ENCODE measurements at regions not wholly inside any gene's neighbourhood (a gene's known extent, or its start where the extent isn't known, plus 50 kb on each side); places are given as distances from the start of the nearest gene placed in this dataset.

- Histone ChIP-seq H3K36me3 (no peaks in the 10 kb centered on the region), H3K4me3 (no peak overlapping the region), H3K9me3 (no peaks in the 10 kb centered on the region), H3K27ac (no peak overlapping the region), H3K4me1 (no peaks in the 10 kb centered on the region), H3K27me3 (no peaks in the 10 kb centered on the region)
- intact Hi-C loops (cut with DNase I; ENCODE audit: low total_unique reads): no loop called here
- WGBS, 5 donors: 13 to 23% (median 17%) methylated on average over 5 of the region's 5 CpGs
- TF ChIP-seq POLR2A (IDR thresholded peaks at IDR 0.05) (no peak), CTCF (IDR thresholded peaks at IDR 0.05) (peak in 4 of 7 experiments; percentile 39 to 49 (median 44))
- DNase-seq: peak in 1 of 2 donors; percentile 53
These were observed 528.8 kb downstream of the CPS1 start for GRCh38 chr2:211085056-211085680.

DNA sequence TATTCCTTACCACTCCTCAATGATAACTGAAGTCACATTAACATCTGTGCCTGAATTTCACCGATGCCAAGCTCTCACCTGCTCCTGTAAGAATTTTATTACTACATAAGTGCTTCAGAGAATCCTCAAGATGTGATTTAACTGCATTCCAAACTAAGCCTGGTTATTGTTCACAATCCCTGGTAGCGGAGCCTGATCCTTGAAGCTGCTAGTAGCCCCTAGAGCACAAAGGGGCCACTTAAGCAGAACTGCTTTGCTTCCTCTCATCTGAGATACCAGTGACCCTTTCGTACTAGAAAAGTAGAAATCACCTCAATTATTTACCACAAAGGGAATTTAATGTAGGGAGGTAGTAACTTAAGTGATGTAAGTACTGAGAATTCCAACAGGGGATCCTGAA, 529.6 kb downstream of the CPS1 start:
- Histone ChIP-seq H3K36me3 (no peaks in the 10 kb centered on the region), H3K27me3 (no peaks in the 10 kb centered on the region), H3K4me1 (no peaks in the 10 kb centered on the region), H3K9me3 (no peaks in the 10 kb centered on the region), H3K4me3 (no peak overlapping the region), H3K27ac (no peak overlapping the region)
- no peak for DNase-seq
- WGBS, 5 donors: 77 to 88% (median 81%) methylated on average over 3 of the region's 3 CpGs
- TF ChIP-seq POLR2A (IDR thresholded peaks at IDR 0.05) (no peak), CTCF (IDR thresholded peaks at IDR 0.05) (no peak), POLR2AphosphoS5 (IDR thresholded peaks at IDR 0.05) (no peak), EP300 (IDR thresholded peaks at IDR 0.05) (no peak)
- intact Hi-C loops (cut with DNase I; ENCODE audit: low total_unique reads): no loop called here

DNA sequence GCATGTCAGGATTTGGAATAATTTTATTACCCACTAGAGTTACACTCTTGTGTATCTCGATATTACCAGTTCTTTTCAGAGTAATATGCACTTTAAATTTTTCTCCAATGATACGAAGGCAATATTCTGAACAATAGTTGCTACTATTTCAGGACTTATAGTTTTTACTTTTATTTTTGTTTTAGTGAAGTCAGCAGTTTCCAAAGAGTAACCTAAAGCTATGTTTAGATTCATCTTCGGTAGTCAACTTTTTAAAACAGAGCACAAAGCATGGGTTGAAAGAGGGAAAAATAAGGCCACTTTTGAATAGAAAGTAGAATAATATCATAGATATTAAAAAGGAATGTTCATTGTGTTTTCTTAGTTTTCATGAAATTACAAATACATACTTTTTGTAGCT, 532.7 kb downstream of the CPS1 start:
- Histone ChIP-seq H3K36me3 (no peaks in the 10 kb centered on the region), H3K27me3 (no peaks in the 10 kb centered on the region), H3K9me3 (no peaks in the 10 kb centered on the region), H3K27ac (no peak overlapping the region), H3K4me3 (no peak overlapping the region), H3K4me1 (no peaks in the 10 kb centered on the region)
- 74 to 85% (median 78%) methylated on average over 3 of the region's 3 CpGs for WGBS, 5 donors
- intact Hi-C loops (cut with DNase I; ENCODE audit: low total_unique reads): no loop called here
- no peak for DNase-seq
- TF ChIP-seq EP300 (IDR thresholded peaks at IDR 0.05) (no peak), POLR2AphosphoS5 (IDR thresholded peaks at IDR 0.05) (no peak), POLR2A (IDR thresholded peaks at IDR 0.05) (no peak), CTCF (IDR thresholded peaks at IDR 0.05) (no peak)

DNA sequence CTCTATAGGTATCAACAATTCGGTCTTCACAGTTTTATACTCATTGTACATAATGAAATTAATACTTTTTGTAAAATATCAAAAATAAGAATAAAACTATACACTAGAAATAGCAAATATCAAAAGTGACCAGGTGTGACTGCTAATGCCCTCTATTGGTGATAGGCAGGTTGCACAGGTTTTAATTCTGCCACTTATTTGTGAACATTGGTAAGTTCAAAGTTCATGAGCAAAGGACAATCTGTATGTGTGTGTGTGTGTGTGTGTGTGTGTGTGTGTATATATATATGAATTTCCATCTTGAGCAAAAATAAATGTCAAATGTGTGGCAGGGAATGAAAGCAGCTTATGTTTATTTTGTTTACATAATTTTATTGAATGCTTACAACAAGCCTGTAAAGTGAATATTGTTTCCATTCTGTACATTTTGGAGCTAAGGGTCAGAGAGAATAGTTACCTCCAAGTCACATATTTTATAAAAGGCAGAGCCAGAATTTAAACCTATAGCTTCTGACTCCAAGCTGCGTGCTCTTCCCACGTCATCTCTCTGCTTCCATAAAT, 537.4 kb downstream of the CPS1 start:
- intact Hi-C loops (cut with DNase I; ENCODE audit: low total_unique reads): no loop called here
- 82 to 95% (median 88%) methylated on average over 3 of the region's 3 CpGs for WGBS, 5 donors
- Histone ChIP-seq H3K36me3 (no peaks in the 10 kb centered on the region), H3K27me3 (no peaks in the 10 kb centered on the region), H3K4me3 (no peak overlapping the region), H3K4me1 (no peaks in the 10 kb centered on the region), H3K9me3 (no peaks in the 10 kb centered on the region), H3K27ac (no peak overlapping the region)
- DNase-seq: peak in 1 of 2 donors; percentile 15
- TF ChIP-seq POLR2AphosphoS5 (IDR thresholded peaks at IDR 0.05) (no peak), EP300 (IDR thresholded peaks at IDR 0.05) (no peak), POLR2A (IDR thresholded peaks at IDR 0.05) (no peak), CTCF (IDR thresholded peaks at IDR 0.05) (peak in 5 of 7 experiments; percentile 7 to 32 (median 22))

Measured in stomach (tissue), 8 donors.